ENCODE measurements at regions not wholly inside any gene's neighbourhood (a gene's known extent, or its start where the extent isn't known, plus 50 kb on each side); places are given as distances from the start of the nearest gene placed in this dataset.

GRCh38 chr2:13574831-13575230, 858.1 kb downstream of the TRIB2 start (continued):
- no peak for TF ChIP-seq GATAD1 (CRISPR knock-in tag; IDR thresholded peaks at IDR 0.05)
- no peak for TF ChIP-seq GPN1 (CRISPR knock-in tag; IDR thresholded peaks at IDR 0.05; ENCODE audit: borderline replicate concordance)
- no peak for TF ChIP-seq CHD2 (IDR thresholded peaks at IDR 0.05; ENCODE audit: low read depth, low read length)
- TF ChIP-seq FOXC1 (CRISPR knock-in tag; IDR thresholded peaks at IDR 0.05; ENCODE audit: borderline replicate concordance), result no peak
- no peak for TF ChIP-seq GFI1 (CRISPR knock-in tag; IDR thresholded peaks at IDR 0.05; ENCODE audit: borderline replicate concordance)
- no peak for TF ChIP-seq FOXM1 (CRISPR knock-in tag; IDR thresholded peaks at IDR 0.05)
- no peak for TF ChIP-seq PBX3 (CRISPR knock-in tag; IDR thresholded peaks at IDR 0.05; ENCODE audit: borderline replicate concordance)
- TF ChIP-seq EED (CRISPR knock-in tag; IDR thresholded peaks at IDR 0.05), result no peak
- TF ChIP-seq CREM (IDR thresholded peaks at IDR 0.05), result no peak
- TF ChIP-seq CREM (CRISPR knock-in tag; IDR thresholded peaks at IDR 0.05), result no peak
- no peak for TF ChIP-seq ZMAT5 (CRISPR knock-in tag; IDR thresholded peaks at IDR 0.05; ENCODE audit: borderline replicate concordance, low read depth)

GRCh38 chr2:13576406-13577036, 859.8 kb downstream of the TRIB2 start:
- Histone ChIP-seq H3K4me3 (replicated peaks in 1 of 3; ENCODE audit: insufficient read depth in 1 of 3, low read depth in 2 of 3, low read length in 3 of 3) (no peak overlapping the region), H3K4me1 (ENCODE audit: insufficient read depth, low read length) (no peaks in the 10 kb centered on the region), H4K20me1 (ENCODE audit: insufficient read depth, low read length) (no peaks in the 10 kb centered on the region), H3K36me3 (replicated peaks in 1 of 2; ENCODE audit: control insufficient read depth in 1 of 2, insufficient read depth in 2 of 2, low read length in 2 of 2) (no peaks in the 10 kb centered on the region), H2AFZ (ENCODE audit: low read length) (no peak overlapping the region), H3K27me3 (ENCODE audit: control insufficient read depth in 1 of 2, insufficient read depth in 2 of 2, low read length in 2 of 2) (no peaks in the 10 kb centered on the region), H3K4me2 (ENCODE audit: low read depth, low read length) (no peak overlapping the region), H3K9me3 (ENCODE audit: low read length) (peaks cover 67% of the 10 kb centered on the region), H3K79me2 (ENCODE audit: insufficient read depth, low read length) (no peaks in the 10 kb centered on the region), H3K27ac (ENCODE audit: extremely low read length, insufficient read depth, low read length) (no peak overlapping the region), H3K9ac (ENCODE audit: insufficient read depth, low read depth, low read length) (no peak overlapping the region)
- FAIRE-seq (no peak), ATAC-seq (no peak), DNase-seq (ENCODE audit: low spot score) (no peak)
- intact Hi-C loops (cut with micrococcal nuclease; ENCODE audit: unreplicated experiment), result no loop called here
- CTCF ChIA-PET (ENCODE audit: low intra/inter-chr PET ratio, low total read pairs), result no interaction called here
- WGBS (ENCODE audit: low lambda C conversion rate), result 23% methylated on average over 2 of the region's 2 CpGs
- no TSS peak for BruUV-seq (replicated peaks)
- POLR2A ChIA-PET, result no interaction called here
- in situ Hi-C loops (cut with HindIII; ENCODE audit: extremely low pct_ligation_motif_present, low pct_unique_long_range_greater_than_20kb), result no loop called here
- TF ChIP-seq HNF1A (IDR thresholded peaks at IDR 0.05; ENCODE audit: low read depth) (no peak), HNF1A (CRISPR knock-in tag; IDR thresholded peaks at IDR 0.05; ENCODE audit: borderline replicate concordance) (no peak), KLF13 (CRISPR knock-in tag; IDR thresholded peaks at IDR 0.05) (no peak), PHB2 (IDR thresholded peaks at IDR 0.05; ENCODE audit: partially characterized antibody) (no peak)

All from HepG2 (cell line).